ENCODE measurements at regions not wholly inside any gene's neighbourhood (a gene's known extent, or its start where the extent isn't known, plus 50 kb on each side); places are given as distances from the start of the nearest gene placed in this dataset.

DNA sequence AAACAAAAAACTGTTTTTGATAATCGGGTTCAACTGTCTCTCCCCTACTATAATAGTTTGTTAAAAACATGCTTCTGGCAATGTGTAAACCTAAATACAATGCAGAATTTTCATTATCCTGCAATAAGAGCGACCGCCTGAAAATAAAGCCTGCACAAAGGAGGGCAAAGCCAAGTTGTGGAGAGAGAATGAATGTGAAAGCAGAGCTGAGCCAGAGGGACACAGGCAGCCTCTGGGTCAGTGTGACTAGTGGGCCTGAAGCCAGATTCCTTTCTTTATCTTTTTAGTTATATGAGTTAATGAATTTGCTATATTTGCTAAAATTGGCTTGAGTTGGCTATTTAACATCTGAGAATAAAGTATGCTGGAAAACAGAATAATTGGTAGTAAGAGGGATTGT is 615.2 kb downstream of the PLA2G4A start:
- TF ChIP-seq CTCF (IDR thresholded peaks at IDR 0.05): no peak
- ATAC-seq (ENCODE audit: low FRiP score): no peak

DNA sequence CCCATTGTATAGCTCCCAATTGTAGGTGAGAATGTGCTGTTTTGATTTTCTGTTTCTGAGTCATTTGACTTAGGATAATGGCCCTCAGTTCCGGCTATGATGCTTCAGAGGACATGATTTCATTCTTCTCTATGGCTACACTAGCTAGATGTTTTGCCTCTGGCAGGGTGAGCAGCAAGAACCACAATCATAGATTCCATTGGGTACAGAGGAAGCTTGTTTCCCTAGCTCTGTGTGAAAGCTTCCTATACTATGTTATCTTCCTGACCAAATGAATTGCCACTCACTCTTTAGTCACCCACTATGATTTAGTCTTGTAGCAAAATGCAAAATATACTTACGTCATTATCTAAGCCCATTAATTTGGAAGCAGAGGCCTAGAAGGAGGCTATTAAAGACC is 616.3 kb downstream of the PLA2G4A start:
- no peak for DNase-seq (ENCODE audit: low spot score)
- no peak for ATAC-seq (ENCODE audit: low FRiP score)
- no peak for TF ChIP-seq CTCF (IDR thresholded peaks at IDR 0.05)

More for the DNA sequence above, 615.2 kb downstream of the PLA2G4A start:
- no peak for DNase-seq (ENCODE audit: low spot score)

DNA sequence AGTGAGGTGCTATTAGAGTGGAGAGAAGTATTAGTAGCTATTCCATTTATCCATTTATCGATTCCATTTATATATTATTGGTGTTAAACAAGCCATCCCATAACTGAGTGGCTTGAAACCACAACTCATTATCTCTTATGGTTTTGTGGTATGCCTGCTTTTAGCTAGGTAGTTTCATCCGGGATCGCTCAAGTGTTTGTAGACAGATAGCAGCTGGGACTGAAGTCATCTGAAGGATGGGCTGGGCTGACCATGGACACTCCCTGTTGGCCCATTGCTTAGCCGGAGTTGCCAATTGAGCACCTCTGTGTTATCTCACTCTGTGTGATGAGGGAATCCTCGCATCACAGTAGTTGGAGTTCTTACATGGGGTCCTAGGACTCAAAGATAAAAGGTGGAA is 622.5 kb downstream of the PLA2G4A start:
- no peak for DNase-seq (ENCODE audit: low spot score)
- no peak for TF ChIP-seq CTCF (IDR thresholded peaks at IDR 0.05)
- ATAC-seq (ENCODE audit: low FRiP score): no peak

DNA sequence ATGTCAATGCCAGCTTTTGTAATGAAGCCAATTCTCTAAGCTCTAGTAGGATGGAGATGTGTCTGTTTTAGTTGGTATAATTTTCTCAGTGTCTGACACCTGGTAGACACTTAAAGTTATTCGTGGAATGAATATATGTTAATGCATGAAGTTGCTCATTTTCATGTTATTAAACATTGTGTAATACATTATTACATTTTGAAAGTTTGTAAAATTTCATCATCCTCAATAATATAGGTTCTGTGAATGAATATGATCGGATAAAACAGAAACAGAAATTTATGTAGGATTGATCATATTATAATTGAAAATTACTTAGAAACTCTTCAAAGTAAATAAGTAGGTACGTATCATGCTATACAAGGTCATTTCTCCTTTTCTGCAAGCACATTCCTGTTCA is 625.3 kb downstream of the PLA2G4A start:
- no peak for ATAC-seq (ENCODE audit: low FRiP score)
- no peak for DNase-seq (ENCODE audit: low spot score)
- TF ChIP-seq CTCF (IDR thresholded peaks at IDR 0.05): no peak

DNA sequence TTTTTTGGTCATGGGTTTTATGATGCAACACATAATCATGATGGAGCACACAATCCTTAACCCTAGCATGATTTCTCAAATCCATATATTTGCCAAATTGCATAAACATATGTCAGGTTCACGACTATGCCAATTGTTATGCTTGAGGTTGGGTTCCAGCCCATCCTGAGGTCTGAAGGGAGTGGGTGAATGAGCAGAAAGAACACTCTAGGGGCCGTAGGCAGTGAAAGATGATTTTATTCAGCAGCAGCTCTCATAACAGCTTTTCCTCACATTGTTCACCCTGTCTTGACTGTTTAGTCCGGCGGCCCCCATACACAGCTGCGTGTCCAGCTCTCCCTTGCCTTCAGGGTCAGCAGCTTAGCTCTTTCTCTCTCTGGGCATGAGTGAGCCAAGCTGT is 627.7 kb downstream of the PLA2G4A start:
- TF ChIP-seq CTCF (IDR thresholded peaks at IDR 0.05): no peak
- no peak for DNase-seq (ENCODE audit: low spot score)
- ATAC-seq (ENCODE audit: low FRiP score): no peak

GRCh38 chr1:187460093-187460492 is 631.3 kb downstream of the PLA2G4A start:
- no peak for TF ChIP-seq CTCF (IDR thresholded peaks at IDR 0.05)
- ATAC-seq (ENCODE audit: low FRiP score): no peak
- DNase-seq (ENCODE audit: low spot score): no peak

DNA sequence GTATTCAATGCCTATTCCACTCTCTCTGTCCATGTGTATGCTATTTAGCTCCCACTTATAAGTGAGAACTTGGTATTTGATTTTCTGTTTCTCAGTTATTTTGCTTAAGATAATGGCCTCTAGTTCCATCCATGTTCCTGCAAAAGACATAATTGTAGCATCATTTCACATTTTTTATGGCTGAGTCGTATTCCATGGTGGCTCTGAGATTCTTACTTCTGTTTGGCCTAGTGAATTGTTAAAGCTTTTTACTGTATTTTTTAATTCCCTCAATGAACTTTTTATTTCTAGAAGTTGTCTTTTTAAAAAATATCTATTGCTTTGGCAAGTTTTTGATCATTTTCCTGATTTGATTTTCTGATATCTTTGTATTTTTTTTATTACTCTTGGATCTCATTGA is 635.6 kb downstream of the PLA2G4A start:
- TF ChIP-seq CTCF (IDR thresholded peaks at IDR 0.05): no peak
- ATAC-seq (ENCODE audit: low FRiP score) (no peak), DNase-seq (ENCODE audit: low spot score) (no peak)

All from omental fat pad (tissue), 3 donors.